ENCODE measurements at regions not wholly inside any gene's neighbourhood (a gene's known extent, or its start where the extent isn't known, plus 50 kb on each side); places are given as distances from the start of the nearest gene placed in this dataset.
"Not testable (repeated sequence)": the region's sequence is repeated elsewhere in the genome, so short reads cannot be mapped to it uniquely, and the experiment has no call there.

GRCh38 chr13:50227361-50227760 is 212.1 kb downstream of the KCNRG start:
- H3K4me3 ChIP-seq (ENCODE audit: low read depth, low read length): no peak overlapping the region
- TF ChIP-seq CTCF (IDR thresholded peaks at IDR 0.05; ENCODE audit: borderline replicate concordance, insufficient read depth, low read depth, low read length): no peak

GRCh38 chr13:50228527-50228926 is 213.3 kb downstream of the KCNRG start:
- no peak for TF ChIP-seq CTCF (IDR thresholded peaks at IDR 0.05; ENCODE audit: borderline replicate concordance, insufficient read depth, low read depth, low read length)
- H3K4me3 ChIP-seq (ENCODE audit: low read depth, low read length): no peak overlapping the region

- no peak for TF ChIP-seq CTCF (IDR thresholded peaks at IDR 0.05; ENCODE audit: borderline replicate concordance, insufficient read depth, low read depth, low read length)
- no peak overlapping the region for H3K4me3 ChIP-seq (ENCODE audit: low read depth, low read length)
These were observed 214.9 kb downstream of the KCNRG start for GRCh38 chr13:50229960-50230661.

- TF ChIP-seq CTCF (IDR thresholded peaks at IDR 0.05; ENCODE audit: borderline replicate concordance, insufficient read depth, low read depth, low read length): no peak
- H3K4me3 ChIP-seq (ENCODE audit: low read depth, low read length): no peak overlapping the region
These were observed 215.4 kb downstream of the KCNRG start for GRCh38 chr13:50230662-50230978.

GRCh38 chr13:50233574-50233973 is 218.3 kb downstream of the KCNRG start:
- H3K4me3 ChIP-seq (ENCODE audit: low read depth, low read length): not testable (repeated sequence)

GRCh38 chr13:50235604-50236342 is 220.5 kb downstream of the KCNRG start:
- H3K4me3 ChIP-seq (ENCODE audit: low read depth, low read length): no peak overlapping the region
- no peak for TF ChIP-seq CTCF (IDR thresholded peaks at IDR 0.05; ENCODE audit: borderline replicate concordance, insufficient read depth, low read depth, low read length)

- TF ChIP-seq CTCF (IDR thresholded peaks at IDR 0.05; ENCODE audit: borderline replicate concordance, insufficient read depth, low read depth, low read length): no peak
These were observed 221.7 kb downstream of the KCNRG start for GRCh38 chr13:50236898-50237318.

More at GRCh38 chr13:50236898-50237318, 221.7 kb downstream of the KCNRG start:
- no peak overlapping the region for H3K4me3 ChIP-seq (ENCODE audit: low read depth, low read length)
